HCT116 (cell line): ENCODE measurements at regions not wholly inside any gene's neighbourhood (a gene's known extent, or its start where the extent isn't known, plus 50 kb on each side); places are given as distances from the start of the nearest gene placed in this dataset.

Source experiments
- ATAC-seq: fragments of 200-7000 bp; cut with Tn5 transposase; 2 replicates; pipeline ENCODE4 v1.9.1; 2020; ENCODE audit warnings: mild to moderate bottlenecking, moderate library complexity
- BruUV-seq: library from RNA; stranded (reverse); fragments of 400-500 nt; replicated peaks from 2 replicates; lab custom pipeline; 2021; lab: Mats Ljungman, UMichigan
- CTCF ChIA-PET: fragments of 300-600 bp; sonication (Branson Sonifier 250); formaldehyde crosslinking; loops from one replicate; lab custom pipeline; 2021; ENCODE audit warnings: antibody characterized with exemption; lab: Charles Lee
- POLR2A ChIA-PET: fragments of 300-600, 350-600 bp; sonication (Branson Sonifier 250); formaldehyde crosslinking; loops from one replicate; lab custom pipeline; 2021; ENCODE audit warnings: antibody characterized with exemption; lab: Charles Lee
- RAD21 ChIA-PET, 2 experiments: fragments of 300-600 bp; sonication (Branson Sonifier 250); formaldehyde crosslinking; loops; one replicate each; lab custom pipeline; 2023; ENCODE audit warnings: low total read pairs in 2 of 2; ENCODE audit not compliant: uncharacterized antibody in 2 of 2, unreplicated experiment in 2 of 2, low non-redundant PET in 1 of 2; lab: Charles Lee
- DNase-seq: peaks from one replicate; pipeline ENCODE4 v3.0.0-alpha.2; 2010; ENCODE audit warnings: low read depth, low spot score
- H2AFZ ChIP-seq: fragments of 200-600 bp; shearing (Covaris generic), sonication (generic); 2 replicates; pipeline ENCODE4 v1.6.1; 2017; ENCODE audit warnings: low read depth, mixed run types, mixed read lengths, antibody characterized with exemption, low read length; ENCODE audit not compliant: poor library complexity, severe bottlenecking
- H3K27ac ChIP-seq: 2 replicates; pipeline ENCODE4 v1.5.1; 2012; ENCODE audit warnings: low read depth, low read length
- H3K27me3 ChIP-seq: fragments of 200-600 bp; sonication (generic); 2 replicates; pipeline ENCODE4 v1.6.1; 2016; ENCODE audit warnings: mixed run types, low read length, mixed read lengths; ENCODE audit not compliant: insufficient read depth
- H3K36me3 ChIP-seq, 2 experiments: fragments of 200-500 bp in 1 of 2; fragments of 200-600 bp in 1 of 2; sonication (Bioruptor generic) in 1 of 2; sonication (generic) in 1 of 2; 2 replicates each; pipeline versions ENCODE4 v1.5.1 to v1.6.1; 2014 to 2016; ENCODE audit warnings: low read length in 2 of 2, inconsistent platforms in 1 of 2, mixed read lengths in 1 of 2, mixed run types in 1 of 2; ENCODE audit not compliant: insufficient read depth in 2 of 2, control insufficient read depth in 1 of 2
- H3K4me1 ChIP-seq, 2 experiments: fragments of 200-600 bp in 1 of 2; sonication (generic) in 1 of 2; 2 replicates each; pipeline versions ENCODE4 v1.5.1 to v1.6.1; 2012 to 2017; ENCODE audit warnings: low read length in 2 of 2, inconsistent platforms in 1 of 2, mild to moderate bottlenecking in 1 of 2, mixed read lengths in 1 of 2, mixed run types in 1 of 2, moderate library complexity in 1 of 2; ENCODE audit not compliant: insufficient read depth in 2 of 2, control insufficient read depth in 1 of 2
- H3K4me2 ChIP-seq: fragments of 200-600 bp; sonication (generic); 2 replicates; pipeline ENCODE4 v1.6.1; 2017; ENCODE audit warnings: mixed run types, low read length, mixed read lengths
- H3K4me3 ChIP-seq, 2 experiments: fragments of 200-600 bp in 1 of 2; sonication (generic) in 1 of 2; replicated peaks in 1 of 2; 2 replicates each; pipeline ENCODE4 v1.5.1; 2011 to 2016; ENCODE audit warnings: low read length in 2 of 2, control low read depth in 1 of 2, low read depth in 1 of 2, mild to moderate bottlenecking in 1 of 2, mixed read lengths in 1 of 2, mixed run types in 1 of 2
- H3K79me2 ChIP-seq: fragments of 200-600 bp; sonication (generic); 2 replicates; pipeline ENCODE4 v1.6.1; 2017; ENCODE audit warnings: mild to moderate bottlenecking, mixed run types, low read length, moderate library complexity, mixed read lengths; ENCODE audit not compliant: insufficient read depth
- H3K9ac ChIP-seq: fragments of 200-600 bp; sonication (generic); 2 replicates; pipeline ENCODE4 v1.6.1; 2016; ENCODE audit warnings: low read length, mixed read lengths
- H3K9me2 ChIP-seq: fragments of 200-600 bp; sonication (generic), shearing (Covaris generic); 2 replicates; pipeline ENCODE4 v1.6.1; 2017; ENCODE audit warnings: mixed run types, mild to moderate bottlenecking, moderate library complexity; ENCODE audit not compliant: insufficient read depth
- H3K9me3 ChIP-seq, 2 experiments: fragments of 200-500 bp in 1 of 2; fragments of 200-600 bp in 1 of 2; sonication (Bioruptor generic) in 1 of 2; sonication (generic) in 1 of 2; 2 replicates each; pipeline ENCODE4 v1.6.1; 2014 to 2017; ENCODE audit warnings: low read length in 2 of 2, mixed read lengths in 2 of 2, inconsistent platforms in 1 of 2, low read depth in 1 of 2, mild to moderate bottlenecking in 1 of 2, mixed run types in 1 of 2, moderate library complexity in 1 of 2; ENCODE audit not compliant: control insufficient read depth in 1 of 2, insufficient read depth in 1 of 2
- H4K20me1 ChIP-seq: fragments of 200-600 bp; sonication (generic), shearing (Covaris generic); 2 replicates; pipeline ENCODE4 v1.6.1; 2017; ENCODE audit warnings: mixed run types, mild to moderate bottlenecking, moderate library complexity; ENCODE audit not compliant: insufficient read depth
- CEBPB ChIP-seq: IDR thresholded peaks from 2 replicates; pipeline ENCODE4 v1.6.1; 2012; ENCODE audit warnings: low read depth
- EGR1 ChIP-seq: IDR thresholded peaks from 2 replicates; pipeline ENCODE4 v1.6.1; 2012; ENCODE audit warnings: low read depth
- EZH2 ChIP-seq: fragments of 200-600 bp; sonication (generic); IDR thresholded peaks from 2 replicates; pipeline ENCODE4 v1.6.1; 2017; ENCODE audit warnings: antibody characterized with exemption, mixed run types
- EZH2phosphoT487 ChIP-seq: fragments of 200-600 bp; IDR thresholded peaks from 2 replicates; pipeline ENCODE4 v1.6.1; 2018; ENCODE audit warnings: antibody characterized with exemption, borderline replicate concordance
- FOSL1 ChIP-seq: IDR thresholded peaks from 2 replicates; pipeline ENCODE4 v1.6.1; 2012; ENCODE audit warnings: low read depth
- SIN3A ChIP-seq: IDR thresholded peaks from 2 replicates; pipeline ENCODE4 v1.6.1; 2012; ENCODE audit warnings: low read depth
- TCF7L2 ChIP-seq: IDR thresholded peaks from 2 replicates; pipeline ENCODE4 v1.7.0; 2011; ENCODE audit warnings: borderline replicate concordance, inconsistent platforms; ENCODE audit not compliant: insufficient read depth, insufficient read length; ENCODE audit errors: extremely low read depth
- ZNF274 ChIP-seq: fragments of 200-500 bp; sonication (Bioruptor generic); IDR thresholded peaks from 2 replicates; pipeline ENCODE4 v1.6.1; 2014; ENCODE audit warnings: mild to moderate bottlenecking, low read depth, low read length, inconsistent platforms
- intact Hi-C: fragments of 100-400 bp; cut with micrococcal nuclease; formaldehyde crosslinking; loops from 2 replicates; pipeline ENCODE4 v1.10.0; 2022
- TF ChIP-seq, protein P1 (sequence below): IDR thresholded peaks from 2 replicates; pipeline ENCODE4 v1.6.1; 2012
- TF ChIP-seq, protein P2 (sequence below): IDR thresholded peaks from 2 replicates; pipeline ENCODE4 v1.6.1; 2012
- TF ChIP-seq, protein P3 (sequence below), 3 experiments: fragments of 200-600 bp in 1 of 3; sonication (generic) in 1 of 3; IDR thresholded peaks in 2 of 3; conservative IDR thresholded peaks in 1 of 3; 2 replicates each; pipeline ENCODE4 v1.5.1; 2012 to 2017; ENCODE audit warnings: low read depth in 2 of 3, low read length in 2 of 3, antibody characterized with exemption in 1 of 3, borderline replicate concordance in 1 of 3, control low read depth in 1 of 3, mild to moderate bottlenecking in 1 of 3, mixed read lengths in 1 of 3, mixed run types in 1 of 3, moderate library complexity in 1 of 3; ENCODE audit not compliant: insufficient read depth in 1 of 3
- TF ChIP-seq, protein P4 (sequence below): IDR thresholded peaks from 2 replicates; pipeline ENCODE4 v1.6.1; 2011; ENCODE audit warnings: mild to moderate bottlenecking, low read length, moderate library complexity; ENCODE audit not compliant: insufficient replicate concordance; ENCODE audit errors: extremely low read depth
- TF ChIP-seq, protein P5 (sequence below): IDR thresholded peaks from 2 replicates; pipeline ENCODE4 v1.6.1; 2012; ENCODE audit warnings: low read depth

DNA sequence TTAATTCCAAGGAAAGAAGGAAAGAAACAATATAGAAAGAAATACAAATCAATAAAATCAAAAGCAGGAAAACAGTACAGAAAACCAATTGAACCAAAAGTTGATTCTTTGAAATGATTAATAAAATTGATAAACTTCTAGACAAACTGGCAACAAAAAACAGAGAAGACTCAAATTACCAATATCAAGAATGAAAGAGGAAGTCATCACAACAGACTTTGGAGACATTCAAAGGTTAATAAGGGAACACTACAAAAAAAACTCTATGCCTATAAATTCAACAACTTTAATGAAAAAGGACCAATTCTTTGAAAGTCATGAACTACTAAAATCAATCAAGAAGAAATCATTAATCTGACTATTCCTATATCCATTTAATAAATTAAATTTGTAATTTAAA lies 329.3 kb upstream of the NR5A2 start (continued):
- TF ChIP-seq, protein P1, sequence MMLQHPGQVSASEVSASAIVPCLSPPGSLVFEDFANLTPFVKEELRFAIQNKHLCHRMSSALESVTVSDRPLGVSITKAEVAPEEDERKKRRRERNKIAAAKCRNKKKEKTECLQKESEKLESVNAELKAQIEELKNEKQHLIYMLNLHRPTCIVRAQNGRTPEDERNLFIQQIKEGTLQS: no peak
- TF ChIP-seq EGR1 (no peak), EZH2 (no peak), TCF7L2 (no peak)
- TF ChIP-seq, all 23 proteins: peak for 0

DNA sequence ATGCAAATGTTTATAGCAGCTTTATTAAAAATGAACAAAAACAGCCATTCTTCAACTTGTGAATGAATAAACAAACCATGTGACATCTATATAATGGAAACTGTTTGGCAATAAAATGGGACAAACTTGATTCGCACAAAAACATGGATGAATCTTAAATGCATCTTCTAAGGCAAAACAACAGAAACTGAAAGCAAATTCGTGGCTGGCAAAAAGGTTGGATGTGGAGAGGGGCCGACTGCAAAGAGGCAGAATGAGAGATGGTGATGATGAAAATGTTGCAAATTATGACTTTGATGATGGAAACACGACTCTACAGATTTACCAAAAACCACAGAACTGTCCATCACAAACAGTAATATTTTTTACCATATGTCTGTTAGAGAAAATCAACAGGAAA lies 327.0 kb upstream of the NR5A2 start:
- no peak overlapping the region for H3K4me2 ChIP-seq
- H4K20me1 ChIP-seq: no peaks in the 10 kb centered on the region
- H3K79me2 ChIP-seq: no peaks in the 10 kb centered on the region
- H2AFZ ChIP-seq: peak overlapping the region; percentile 2
- ATAC-seq (no peak), DNase-seq (no peak)
- POLR2A ChIA-PET: interaction anchor here (1.0 kb wide), 1 partner anchor 9 kb away, joined by 4 read pairs; no protein-coding TSS in a partner anchor
- H3K9me3 ChIP-seq: no peaks in the 10 kb centered on the region
- intact Hi-C loops: no loop called here
- BruUV-seq: no TSS peak
- TF ChIP-seq EZH2phosphoT487 (no peak), CEBPB (no peak), FOSL1 (no peak), EZH2 (no peak), EGR1 (no peak), SIN3A (no peak), ZNF274 (no peak)
- TF ChIP-seq, protein P2, sequence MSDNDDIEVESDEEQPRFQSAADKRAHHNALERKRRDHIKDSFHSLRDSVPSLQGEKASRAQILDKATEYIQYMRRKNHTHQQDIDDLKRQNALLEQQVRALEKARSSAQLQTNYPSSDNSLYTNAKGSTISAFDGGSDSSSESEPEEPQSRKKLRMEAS: no peak
- TF ChIP-seq, protein P3, sequence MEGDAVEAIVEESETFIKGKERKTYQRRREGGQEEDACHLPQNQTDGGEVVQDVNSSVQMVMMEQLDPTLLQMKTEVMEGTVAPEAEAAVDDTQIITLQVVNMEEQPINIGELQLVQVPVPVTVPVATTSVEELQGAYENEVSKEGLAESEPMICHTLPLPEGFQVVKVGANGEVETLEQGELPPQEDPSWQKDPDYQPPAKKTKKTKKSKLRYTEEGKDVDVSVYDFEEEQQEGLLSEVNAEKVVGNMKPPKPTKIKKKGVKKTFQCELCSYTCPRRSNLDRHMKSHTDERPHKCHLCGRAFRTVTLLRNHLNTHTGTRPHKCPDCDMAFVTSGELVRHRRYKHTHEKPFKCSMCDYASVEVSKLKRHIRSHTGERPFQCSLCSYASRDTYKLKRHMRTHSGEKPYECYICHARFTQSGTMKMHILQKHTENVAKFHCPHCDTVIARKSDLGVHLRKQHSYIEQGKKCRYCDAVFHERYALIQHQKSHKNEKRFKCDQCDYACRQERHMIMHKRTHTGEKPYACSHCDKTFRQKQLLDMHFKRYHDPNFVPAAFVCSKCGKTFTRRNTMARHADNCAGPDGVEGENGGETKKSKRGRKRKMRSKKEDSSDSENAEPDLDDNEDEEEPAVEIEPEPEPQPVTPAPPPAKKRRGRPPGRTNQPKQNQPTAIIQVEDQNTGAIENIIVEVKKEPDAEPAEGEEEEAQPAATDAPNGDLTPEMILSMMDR (IDR thresholded peaks at IDR 0.05 in 2 of 3, conservative IDR thresholded peaks at IDR 0.05 in 1 of 3; ENCODE audit: borderline replicate concordance in 1 of 3, insufficient read depth in 1 of 3, low read depth in 2 of 3, low read length in 2 of 3): no peak
- TF ChIP-seq, protein P4, sequence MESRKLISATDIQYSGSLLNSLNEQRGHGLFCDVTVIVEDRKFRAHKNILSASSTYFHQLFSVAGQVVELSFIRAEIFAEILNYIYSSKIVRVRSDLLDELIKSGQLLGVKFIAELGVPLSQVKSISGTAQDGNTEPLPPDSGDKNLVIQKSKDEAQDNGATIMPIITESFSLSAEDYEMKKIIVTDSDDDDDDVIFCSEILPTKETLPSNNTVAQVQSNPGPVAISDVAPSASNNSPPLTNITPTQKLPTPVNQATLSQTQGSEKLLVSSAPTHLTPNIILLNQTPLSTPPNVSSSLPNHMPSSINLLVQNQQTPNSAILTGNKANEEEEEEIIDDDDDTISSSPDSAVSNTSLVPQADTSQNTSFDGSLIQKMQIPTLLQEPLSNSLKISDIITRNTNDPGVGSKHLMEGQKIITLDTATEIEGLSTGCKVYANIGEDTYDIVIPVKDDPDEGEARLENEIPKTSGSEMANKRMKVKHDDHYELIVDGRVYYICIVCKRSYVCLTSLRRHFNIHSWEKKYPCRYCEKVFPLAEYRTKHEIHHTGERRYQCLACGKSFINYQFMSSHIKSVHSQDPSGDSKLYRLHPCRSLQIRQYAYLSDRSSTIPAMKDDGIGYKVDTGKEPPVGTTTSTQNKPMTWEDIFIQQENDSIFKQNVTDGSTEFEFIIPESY: no peak
- TF ChIP-seq, protein P5, sequence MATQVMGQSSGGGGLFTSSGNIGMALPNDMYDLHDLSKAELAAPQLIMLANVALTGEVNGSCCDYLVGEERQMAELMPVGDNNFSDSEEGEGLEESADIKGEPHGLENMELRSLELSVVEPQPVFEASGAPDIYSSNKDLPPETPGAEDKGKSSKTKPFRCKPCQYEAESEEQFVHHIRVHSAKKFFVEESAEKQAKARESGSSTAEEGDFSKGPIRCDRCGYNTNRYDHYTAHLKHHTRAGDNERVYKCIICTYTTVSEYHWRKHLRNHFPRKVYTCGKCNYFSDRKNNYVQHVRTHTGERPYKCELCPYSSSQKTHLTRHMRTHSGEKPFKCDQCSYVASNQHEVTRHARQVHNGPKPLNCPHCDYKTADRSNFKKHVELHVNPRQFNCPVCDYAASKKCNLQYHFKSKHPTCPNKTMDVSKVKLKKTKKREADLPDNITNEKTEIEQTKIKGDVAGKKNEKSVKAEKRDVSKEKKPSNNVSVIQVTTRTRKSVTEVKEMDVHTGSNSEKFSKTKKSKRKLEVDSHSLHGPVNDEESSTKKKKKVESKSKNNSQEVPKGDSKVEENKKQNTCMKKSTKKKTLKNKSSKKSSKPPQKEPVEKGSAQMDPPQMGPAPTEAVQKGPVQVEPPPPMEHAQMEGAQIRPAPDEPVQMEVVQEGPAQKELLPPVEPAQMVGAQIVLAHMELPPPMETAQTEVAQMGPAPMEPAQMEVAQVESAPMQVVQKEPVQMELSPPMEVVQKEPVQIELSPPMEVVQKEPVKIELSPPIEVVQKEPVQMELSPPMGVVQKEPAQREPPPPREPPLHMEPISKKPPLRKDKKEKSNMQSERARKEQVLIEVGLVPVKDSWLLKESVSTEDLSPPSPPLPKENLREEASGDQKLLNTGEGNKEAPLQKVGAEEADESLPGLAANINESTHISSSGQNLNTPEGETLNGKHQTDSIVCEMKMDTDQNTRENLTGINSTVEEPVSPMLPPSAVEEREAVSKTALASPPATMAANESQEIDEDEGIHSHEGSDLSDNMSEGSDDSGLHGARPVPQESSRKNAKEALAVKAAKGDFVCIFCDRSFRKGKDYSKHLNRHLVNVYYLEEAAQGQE: no peak
- TF ChIP-seq, all 23 proteins: peak for 0
- Histone ChIP-seq H3K9ac (no peak overlapping the region), H3K4me1 (no peaks in the 10 kb centered on the region), H3K27me3 (no peaks in the 10 kb centered on the region), H3K4me3 (no peak overlapping the region), H3K36me3 (no peaks in the 10 kb centered on the region), H3K27ac (no peak overlapping the region), H3K9me2 (no peaks in the 10 kb centered on the region)
- RAD21 ChIA-PET: no interaction called here
- CTCF ChIA-PET: no interaction called here
